ENCODE measurements at regions not wholly inside any gene's neighbourhood (a gene's known extent, or its start where the extent isn't known, plus 50 kb on each side); places are given as distances from the start of the nearest gene placed in this dataset.
"Not testable (repeated sequence)": the region's sequence is repeated elsewhere in the genome, so short reads cannot be mapped to it uniquely, and the experiment has no call there.

DNA sequence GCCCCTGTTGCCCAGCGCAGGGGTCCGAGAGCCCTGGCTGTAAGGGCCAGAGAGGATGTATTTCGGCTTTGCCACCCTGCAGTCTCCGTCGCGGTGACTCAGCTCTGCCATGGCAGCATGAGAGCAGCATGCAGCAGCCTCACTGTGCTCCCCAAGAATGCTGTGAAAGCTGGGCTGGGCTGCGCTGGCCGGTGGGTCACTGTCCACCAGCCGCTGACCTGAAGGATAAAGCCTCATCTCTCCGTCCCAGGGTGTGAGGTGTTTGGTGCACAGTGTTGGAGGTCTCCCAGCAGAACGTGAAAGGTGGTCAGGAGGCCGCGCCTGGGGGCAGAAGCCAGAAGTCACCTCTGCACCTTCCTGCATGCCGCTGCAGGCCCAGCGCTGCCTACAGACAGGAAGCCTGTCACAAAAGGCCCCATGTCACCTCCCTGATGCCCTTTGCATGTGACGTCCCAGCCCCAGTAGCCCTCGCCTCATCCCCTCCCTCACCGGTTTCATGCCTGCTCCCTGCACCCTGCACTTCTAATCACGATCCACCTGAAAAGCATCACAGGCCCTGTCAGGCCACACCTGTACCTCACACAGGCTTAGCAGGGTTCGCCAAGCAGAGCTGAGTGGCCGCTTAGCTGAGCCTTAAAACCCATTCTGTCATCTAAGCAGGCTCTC lies 342.1 kb downstream of the EIPR1 start:
- intact Hi-C loops (cut with DNase I), result no loop called here
- no peaks in the 10 kb centered on the region for H3K4me1 ChIP-seq
- no peak overlapping the region for H3K4me3 ChIP-seq
- no peaks in the 10 kb centered on the region for H3K27me3 ChIP-seq
- TF ChIP-seq, protein P1, sequence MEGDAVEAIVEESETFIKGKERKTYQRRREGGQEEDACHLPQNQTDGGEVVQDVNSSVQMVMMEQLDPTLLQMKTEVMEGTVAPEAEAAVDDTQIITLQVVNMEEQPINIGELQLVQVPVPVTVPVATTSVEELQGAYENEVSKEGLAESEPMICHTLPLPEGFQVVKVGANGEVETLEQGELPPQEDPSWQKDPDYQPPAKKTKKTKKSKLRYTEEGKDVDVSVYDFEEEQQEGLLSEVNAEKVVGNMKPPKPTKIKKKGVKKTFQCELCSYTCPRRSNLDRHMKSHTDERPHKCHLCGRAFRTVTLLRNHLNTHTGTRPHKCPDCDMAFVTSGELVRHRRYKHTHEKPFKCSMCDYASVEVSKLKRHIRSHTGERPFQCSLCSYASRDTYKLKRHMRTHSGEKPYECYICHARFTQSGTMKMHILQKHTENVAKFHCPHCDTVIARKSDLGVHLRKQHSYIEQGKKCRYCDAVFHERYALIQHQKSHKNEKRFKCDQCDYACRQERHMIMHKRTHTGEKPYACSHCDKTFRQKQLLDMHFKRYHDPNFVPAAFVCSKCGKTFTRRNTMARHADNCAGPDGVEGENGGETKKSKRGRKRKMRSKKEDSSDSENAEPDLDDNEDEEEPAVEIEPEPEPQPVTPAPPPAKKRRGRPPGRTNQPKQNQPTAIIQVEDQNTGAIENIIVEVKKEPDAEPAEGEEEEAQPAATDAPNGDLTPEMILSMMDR (IDR thresholded peaks at IDR 0.05), result no peak
- no peak overlapping the region for H3K27ac ChIP-seq
- no peaks in the 10 kb centered on the region for H3K36me3 ChIP-seq
- no peak for DNase-seq (ENCODE audit: low spot score in 2 of 2)
- no peaks in the 10 kb centered on the region for H3K9me3 ChIP-seq

DNA sequence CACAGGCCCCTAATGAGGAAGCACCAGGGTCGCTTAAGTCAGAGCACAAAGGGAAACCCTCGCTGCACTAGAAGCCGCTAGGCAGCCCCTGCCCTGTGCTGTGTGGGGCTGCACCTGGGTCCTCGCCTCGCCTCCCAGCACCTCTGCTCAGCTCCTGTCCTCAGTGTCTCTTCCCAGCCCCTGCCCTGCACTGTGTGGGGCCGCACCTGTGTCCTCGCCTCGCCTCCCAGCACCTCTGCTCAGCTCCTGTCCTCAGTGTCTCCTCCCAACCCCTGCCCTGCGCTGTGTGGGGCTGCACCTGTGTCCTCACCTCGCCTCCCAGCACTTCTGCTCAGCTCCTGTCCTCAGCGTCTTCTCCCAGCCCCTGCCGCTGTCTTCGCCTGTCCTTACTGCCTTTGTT lies 342.8 kb downstream of the EIPR1 start:
- intact Hi-C loops (cut with DNase I), result no loop called here
- no peaks in the 10 kb centered on the region for H3K4me1 ChIP-seq
- TF ChIP-seq, protein P1 (IDR thresholded peaks at IDR 0.05), result no peak

DNA sequence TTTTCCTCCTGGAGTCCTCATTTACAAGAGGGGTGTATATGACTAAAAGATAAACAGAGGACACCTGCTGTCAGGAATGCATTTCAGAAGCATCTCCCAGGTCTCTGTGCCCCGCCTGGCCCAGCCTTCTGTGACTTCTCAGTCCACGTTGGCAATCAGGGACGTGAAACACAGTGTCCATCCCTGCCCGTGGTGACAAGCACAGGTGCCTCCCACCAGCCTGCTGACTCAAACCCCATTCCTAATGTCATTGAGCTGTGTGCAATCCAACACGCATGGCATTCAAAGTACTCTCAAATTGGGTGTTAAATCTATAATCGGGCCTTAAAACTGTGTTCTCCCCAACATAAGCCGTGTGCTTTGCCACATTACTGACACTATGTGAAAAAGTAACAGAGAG lies 343.2 kb downstream of the EIPR1 start:
- TF ChIP-seq, protein P1 (IDR thresholded peaks at IDR 0.05), result no peak
- Histone ChIP-seq H3K27me3 (no peaks in the 10 kb centered on the region), H3K4me1 (no peaks in the 10 kb centered on the region), H3K9me3 (no peaks in the 10 kb centered on the region), H3K4me3 (no peak overlapping the region), H3K27ac (no peak overlapping the region), H3K36me3 (no peaks in the 10 kb centered on the region)
- DNase-seq (ENCODE audit: low spot score in 2 of 2), result no peak
- intact Hi-C loops (cut with DNase I), result no loop called here

More for the DNA sequence above, 342.8 kb downstream of the EIPR1 start:
- no peaks in the 10 kb centered on the region for H3K27me3 ChIP-seq
- no peaks in the 10 kb centered on the region for H3K9me3 ChIP-seq
- no peak overlapping the region for H3K27ac ChIP-seq
- no peak overlapping the region for H3K4me3 ChIP-seq
- no peaks in the 10 kb centered on the region for H3K36me3 ChIP-seq
- no peak for DNase-seq (ENCODE audit: low spot score in 2 of 2)

DNA sequence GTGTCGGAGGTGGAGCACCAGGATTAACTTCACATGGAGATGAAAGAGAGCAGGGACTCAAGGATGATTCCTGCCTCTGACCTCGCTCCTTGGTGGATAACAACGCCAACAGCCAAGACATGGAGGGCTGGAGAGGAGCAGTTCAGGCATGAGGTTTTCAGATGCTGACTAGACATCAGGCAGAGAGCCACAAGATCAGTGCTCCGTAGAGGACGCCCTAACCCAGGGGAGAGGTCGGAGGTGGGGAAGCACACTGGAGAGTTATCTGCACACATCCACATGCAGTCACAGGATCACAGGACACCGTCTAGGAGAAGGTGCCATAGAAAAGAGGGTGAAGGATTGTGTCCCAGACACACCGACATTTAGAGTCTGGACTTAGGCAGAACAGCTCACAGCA lies 344.3 kb downstream of the EIPR1 start:
- TF ChIP-seq, protein P1 (IDR thresholded peaks at IDR 0.05), result no peak
- Histone ChIP-seq H3K4me3 (no peak overlapping the region), H3K36me3 (no peaks in the 10 kb centered on the region), H3K4me1 (no peaks in the 10 kb centered on the region), H3K27me3 (no peaks in the 10 kb centered on the region), H3K9me3 (no peaks in the 10 kb centered on the region), H3K27ac (no peak overlapping the region)
- DNase-seq (ENCODE audit: low spot score in 2 of 2), result no peak
- intact Hi-C loops (cut with DNase I), result no loop called here

DNA sequence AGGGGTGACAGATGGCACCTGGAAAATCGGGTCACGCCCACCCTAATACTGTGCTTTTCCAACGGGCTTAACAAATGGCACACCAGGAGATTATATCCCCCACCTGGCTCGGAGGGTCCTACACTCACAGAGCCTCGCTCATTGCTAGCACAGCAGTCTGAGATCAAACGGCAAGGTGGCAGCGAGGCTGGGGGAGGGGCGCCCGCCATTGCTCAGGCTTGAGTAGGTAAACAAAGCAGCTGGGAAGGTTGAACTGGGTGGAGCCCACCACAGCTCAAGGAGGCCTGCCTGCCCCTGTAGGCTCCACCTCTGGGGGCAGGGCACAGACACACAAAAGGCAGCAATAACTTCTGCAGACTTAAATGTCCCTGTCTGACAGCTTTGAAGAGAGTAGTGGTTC lies 346.8 kb downstream of the EIPR1 start:
- H3K27ac ChIP-seq; H3K9me3 ChIP-seq; H3K27me3 ChIP-seq; H3K4me1 ChIP-seq; H3K4me3 ChIP-seq; DNase-seq (ENCODE audit: low spot score in 2 of 2); intact Hi-C loops (cut with DNase I); H3K36me3 ChIP-seq: not testable (repeated sequence)

DNA sequence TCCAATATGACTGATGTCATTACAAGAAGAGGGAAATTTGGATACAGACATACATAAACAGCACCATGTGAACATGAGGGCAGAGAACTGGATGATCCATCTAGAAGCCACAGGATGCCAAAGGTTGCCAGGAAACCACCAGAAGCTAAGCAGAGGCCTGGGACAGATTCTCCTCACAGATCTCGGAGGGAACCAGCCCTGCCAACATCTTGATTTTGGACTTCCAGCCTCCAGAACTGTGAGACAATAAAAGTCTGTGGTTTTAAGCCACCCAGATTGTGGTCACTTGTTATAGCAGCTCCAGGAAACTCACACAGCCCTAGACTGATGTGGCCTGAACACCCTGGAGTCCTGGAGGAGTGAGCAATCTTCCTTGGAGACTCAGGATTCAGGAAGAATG lies 351.6 kb downstream of the EIPR1 start:
- Histone ChIP-seq H3K4me1 (no peaks in the 10 kb centered on the region), H3K27me3 (no peaks in the 10 kb centered on the region), H3K4me3 (no peak overlapping the region), H3K27ac (no peak overlapping the region), H3K36me3 (no peaks in the 10 kb centered on the region), H3K9me3 (no peaks in the 10 kb centered on the region)
- TF ChIP-seq, protein P1 (IDR thresholded peaks at IDR 0.05), result no peak
- DNase-seq (ENCODE audit: low spot score in 2 of 2), result no peak
- intact Hi-C loops (cut with DNase I), result no loop called here
